ENCODE measurements at regions not wholly inside any gene's neighbourhood (a gene's known extent, or its start where the extent isn't known, plus 50 kb on each side); places are given as distances from the start of the nearest gene placed in this dataset.

- intact Hi-C loops (cut with micrococcal nuclease) = no loop called here
- DNase-seq = no peak
- H3K36me3 Mint-ChIP-seq = no peaks in the 10 kb centered on the region
- H3K4me3 ChIP-seq (ENCODE audit: low read length in 2 of 2) = no peak overlapping the region
- no peak overlapping the region for H3K27ac ChIP-seq (ENCODE audit: low read depth, low read length)
- H3K27ac Mint-ChIP-seq = no peak overlapping the region
- H3K9me3 Mint-ChIP-seq = peaks cover 0 to 24% (median 4%) of the 10 kb centered on the region in 8 donors
- no peak overlapping the region for H3K4me3 Mint-ChIP-seq
- CTCF ChIA-PET (ENCODE audit: partially characterized antibody) = no interaction called here
- POLR2A ChIA-PET (ENCODE audit: partially characterized antibody) = no interaction called here
- H3K4me1 ChIP-seq (ENCODE audit: insufficient read depth, low read length) = no peaks in the 10 kb centered on the region
- no peaks in the 10 kb centered on the region for H3K27me3 ChIP-seq (ENCODE audit: insufficient read depth, low read length)
- no peaks in the 10 kb centered on the region for H3K4me1 Mint-ChIP-seq
- no peaks in the 10 kb centered on the region for H3K36me3 ChIP-seq (ENCODE audit: insufficient read depth, low read length)
- H3K27me3 Mint-ChIP-seq = no peaks in the 10 kb centered on the region
- no peaks in the 10 kb centered on the region for H3K9me3 ChIP-seq (ENCODE audit: control insufficient read depth in 1 of 2, low read length in 2 of 2)
Measured at GRCh38 chr11:90803366-90803765, 580.5 kb upstream of the CHORDC1 start.

GRCh38 chr11:90798769-90799168 lies 575.9 kb upstream of the CHORDC1 start:
- H3K36me3 Mint-ChIP-seq = no peaks in the 10 kb centered on the region
- H3K27me3 Mint-ChIP-seq = no peaks in the 10 kb centered on the region
- H3K27ac Mint-ChIP-seq = no peak overlapping the region
- no peaks in the 10 kb centered on the region for H3K9me3 ChIP-seq (ENCODE audit: control insufficient read depth in 1 of 2, low read length in 2 of 2)
- no peak overlapping the region for H3K4me3 Mint-ChIP-seq
- H3K27ac ChIP-seq (ENCODE audit: low read depth, low read length) = no peak overlapping the region
- intact Hi-C loops (cut with micrococcal nuclease) = no loop called here
- DNase-seq = no peak
- no peaks in the 10 kb centered on the region for H3K4me1 Mint-ChIP-seq
- ChIA-PET CTCF (ENCODE audit: partially characterized antibody) (no interaction called here), POLR2A (ENCODE audit: partially characterized antibody) (no interaction called here)
- H3K27me3 ChIP-seq (ENCODE audit: insufficient read depth, low read length) = no peaks in the 10 kb centered on the region
- H3K4me1 ChIP-seq (ENCODE audit: insufficient read depth, low read length) = no peaks in the 10 kb centered on the region
- H3K36me3 ChIP-seq (ENCODE audit: insufficient read depth, low read length) = no peaks in the 10 kb centered on the region
- H3K4me3 ChIP-seq (ENCODE audit: low read length in 2 of 2) = no peak overlapping the region
- H3K9me3 Mint-ChIP-seq = peaks cover 0 to 23% (median 4%) of the 10 kb centered on the region in 8 donors

DNA sequence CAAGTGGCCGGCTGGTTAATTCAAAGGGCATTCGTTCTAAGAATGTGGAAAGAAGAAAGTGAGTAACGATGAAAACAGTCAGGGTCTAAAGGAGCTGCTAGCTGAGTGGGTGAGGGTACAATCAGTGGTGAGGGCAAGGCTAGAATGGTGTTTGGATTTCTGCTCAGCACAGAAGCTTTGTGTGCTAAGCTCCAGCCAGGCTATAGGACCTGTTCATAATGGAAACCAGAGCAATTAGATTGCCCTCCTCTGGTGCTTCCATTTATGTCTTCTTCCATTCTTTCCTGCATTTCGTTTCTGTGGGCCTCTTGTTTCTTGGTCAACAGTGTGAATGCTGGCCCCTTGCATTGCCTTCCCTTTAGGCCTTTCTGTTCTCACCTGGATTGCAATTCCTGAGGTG lies 572.9 kb upstream of the CHORDC1 start:
- no peak overlapping the region for H3K4me3 ChIP-seq (ENCODE audit: low read length in 2 of 2)
- CTCF ChIA-PET (ENCODE audit: partially characterized antibody) = no interaction called here
- Mint-ChIP-seq H3K4me1 (no peaks in the 10 kb centered on the region), H3K4me3 (no peak overlapping the region), H3K27ac (no peak overlapping the region), H3K27me3 (no peaks in the 10 kb centered on the region), H3K9me3 (peaks cover 0 to 16% (median 5%) of the 10 kb centered on the region in 8 donors), H3K36me3 (no peaks in the 10 kb centered on the region)
- POLR2A ChIA-PET (ENCODE audit: partially characterized antibody) = no interaction called here
- no peaks in the 10 kb centered on the region for H3K9me3 ChIP-seq (ENCODE audit: control insufficient read depth in 1 of 2, low read length in 2 of 2)
- no peaks in the 10 kb centered on the region for H3K4me1 ChIP-seq (ENCODE audit: insufficient read depth, low read length)
- intact Hi-C loops (cut with micrococcal nuclease) = no loop called here
- no peak overlapping the region for H3K27ac ChIP-seq (ENCODE audit: low read depth, low read length)
- H3K36me3 ChIP-seq (ENCODE audit: insufficient read depth, low read length) = no peaks in the 10 kb centered on the region
- DNase-seq = no peak
- no peaks in the 10 kb centered on the region for H3K27me3 ChIP-seq (ENCODE audit: insufficient read depth, low read length)

- intact Hi-C loops (cut with micrococcal nuclease) = no loop called here
Measured at GRCh38 chr11:90788961-90789360, 566.1 kb upstream of the CHORDC1 start.

GRCh38 chr11:90784241-90784814 lies 561.5 kb upstream of the CHORDC1 start:
- H3K27me3 ChIP-seq (ENCODE audit: insufficient read depth, low read length) = no peaks in the 10 kb centered on the region
- no peak overlapping the region for H3K4me3 Mint-ChIP-seq
- H3K9me3 Mint-ChIP-seq = peaks cover 2 to 20% (median 7%) of the 10 kb centered on the region in 8 donors
- H3K4me1 ChIP-seq (ENCODE audit: insufficient read depth, low read length) = no peaks in the 10 kb centered on the region
- no peaks in the 10 kb centered on the region for H3K36me3 ChIP-seq (ENCODE audit: insufficient read depth, low read length)
- H3K27ac Mint-ChIP-seq = no peak overlapping the region
- no peaks in the 10 kb centered on the region for H3K36me3 Mint-ChIP-seq
- H3K9me3 ChIP-seq (ENCODE audit: control insufficient read depth in 1 of 2, low read length in 2 of 2) = no peaks in the 10 kb centered on the region
- ChIA-PET POLR2A (ENCODE audit: partially characterized antibody) (no interaction called here), CTCF (ENCODE audit: partially characterized antibody) (no interaction called here)
- no peak overlapping the region for H3K4me3 ChIP-seq (ENCODE audit: low read length in 2 of 2)
- H3K27me3 Mint-ChIP-seq = no peaks in the 10 kb centered on the region
- no peak for DNase-seq
- H3K4me1 Mint-ChIP-seq = no peaks in the 10 kb centered on the region
- H3K27ac ChIP-seq (ENCODE audit: low read depth, low read length) = no peak overlapping the region
- intact Hi-C loops (cut with micrococcal nuclease) = no loop called here

More at GRCh38 chr11:90788961-90789360, 566.1 kb upstream of the CHORDC1 start:
- H3K9me3 ChIP-seq (ENCODE audit: control insufficient read depth in 1 of 2, low read length in 2 of 2) = no peaks in the 10 kb centered on the region
- Mint-ChIP-seq H3K27me3 (no peaks in the 10 kb centered on the region), H3K4me3 (no peak overlapping the region), H3K9me3 (peaks cover 2 to 22% (median 14%) of the 10 kb centered on the region in 8 donors), H3K27ac (no peak overlapping the region), H3K4me1 (no peaks in the 10 kb centered on the region), H3K36me3 (no peaks in the 10 kb centered on the region)
- no peaks in the 10 kb centered on the region for H3K27me3 ChIP-seq (ENCODE audit: insufficient read depth, low read length)
- no peak overlapping the region for H3K4me3 ChIP-seq (ENCODE audit: low read length in 2 of 2)
- POLR2A ChIA-PET (ENCODE audit: partially characterized antibody) = no interaction called here
- H3K4me1 ChIP-seq (ENCODE audit: insufficient read depth, low read length) = no peaks in the 10 kb centered on the region
- no peak overlapping the region for H3K27ac ChIP-seq (ENCODE audit: low read depth, low read length)
- CTCF ChIA-PET (ENCODE audit: partially characterized antibody) = no interaction called here
- DNase-seq = no peak
- no peaks in the 10 kb centered on the region for H3K36me3 ChIP-seq (ENCODE audit: insufficient read depth, low read length)

DNA sequence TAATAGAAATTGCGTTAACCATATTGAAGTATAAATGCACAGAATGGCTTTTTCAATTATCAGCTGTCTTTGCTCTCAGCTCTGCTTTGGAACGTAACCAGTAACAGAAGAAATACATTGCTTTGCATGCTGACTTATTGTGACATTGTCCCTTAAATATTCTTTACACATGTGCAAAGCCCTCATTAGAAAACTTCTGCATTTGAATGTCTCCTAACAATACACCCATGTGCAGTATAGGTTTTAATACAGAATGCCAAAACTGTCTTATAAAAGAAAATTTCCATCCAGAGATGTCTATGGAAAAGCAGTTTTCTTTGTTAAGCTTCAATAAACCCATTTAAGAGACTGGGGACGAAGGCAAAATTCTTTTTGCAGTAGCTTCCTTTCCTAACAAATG lies 560.3 kb upstream of the CHORDC1 start:
- no peaks in the 10 kb centered on the region for H3K36me3 Mint-ChIP-seq
- Histone ChIP-seq H3K27ac (ENCODE audit: low read depth, low read length) (no peak overlapping the region), H3K4me3 (ENCODE audit: low read length in 2 of 2) (no peak overlapping the region), H3K4me1 (ENCODE audit: insufficient read depth, low read length) (no peaks in the 10 kb centered on the region), H3K36me3 (ENCODE audit: insufficient read depth, low read length) (no peaks in the 10 kb centered on the region), H3K27me3 (ENCODE audit: insufficient read depth, low read length) (no peaks in the 10 kb centered on the region), H3K9me3 (ENCODE audit: control insufficient read depth in 1 of 2, low read length in 2 of 2) (no peaks in the 10 kb centered on the region)
- intact Hi-C loops (cut with micrococcal nuclease) = no loop called here
- DNase-seq = no peak
- peaks cover 2 to 20% (median 5%) of the 10 kb centered on the region in 8 donors for H3K9me3 Mint-ChIP-seq
- no peaks in the 10 kb centered on the region for H3K27me3 Mint-ChIP-seq
- H3K4me3 Mint-ChIP-seq = no peak overlapping the region
- ChIA-PET CTCF (ENCODE audit: partially characterized antibody) (no interaction called here), POLR2A (ENCODE audit: partially characterized antibody) (no interaction called here)
- no peak overlapping the region for H3K27ac Mint-ChIP-seq
- H3K4me1 Mint-ChIP-seq = no peaks in the 10 kb centered on the region

DNA sequence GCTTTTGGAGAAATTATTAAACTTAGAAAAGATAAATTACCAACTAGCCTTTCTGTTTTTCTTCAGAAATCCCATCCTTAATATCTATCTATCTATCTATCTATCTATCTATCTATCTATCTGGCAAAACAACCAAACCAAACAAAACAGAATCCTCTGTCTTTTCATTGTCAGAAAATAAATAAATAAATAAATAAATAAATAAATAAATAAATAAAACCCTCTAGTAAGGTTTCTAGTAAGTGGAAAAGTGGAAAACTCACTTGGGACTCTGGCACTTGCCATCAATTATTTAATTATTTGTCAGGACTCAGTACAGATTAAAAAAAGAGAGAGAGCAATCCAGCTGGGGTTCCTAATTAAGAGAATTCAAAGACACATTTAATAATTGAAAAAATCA lies 556.2 kb upstream of the CHORDC1 start:
- no peak for DNase-seq
- Mint-ChIP-seq H3K4me1 (no peaks in the 10 kb centered on the region), H3K9me3 (peaks cover 0 to 21% (median 9%) of the 10 kb centered on the region in 8 donors), H3K36me3 (no peaks in the 10 kb centered on the region), H3K27me3 (no peaks in the 10 kb centered on the region), H3K4me3 (no peak overlapping the region), H3K27ac (no peak overlapping the region)
- no peak overlapping the region for H3K27ac ChIP-seq (ENCODE audit: low read depth, low read length)
- no peaks in the 10 kb centered on the region for H3K4me1 ChIP-seq (ENCODE audit: insufficient read depth, low read length)
- no peak overlapping the region for H3K4me3 ChIP-seq (ENCODE audit: low read length in 2 of 2)
- H3K9me3 ChIP-seq (ENCODE audit: control insufficient read depth in 1 of 2, low read length in 2 of 2) = no peaks in the 10 kb centered on the region
- POLR2A ChIA-PET (ENCODE audit: partially characterized antibody) = no interaction called here
- no peaks in the 10 kb centered on the region for H3K36me3 ChIP-seq (ENCODE audit: insufficient read depth, low read length)
- intact Hi-C loops (cut with micrococcal nuclease) = no loop called here
- CTCF ChIA-PET (ENCODE audit: partially characterized antibody) = no interaction called here
- H3K27me3 ChIP-seq (ENCODE audit: insufficient read depth, low read length) = no peaks in the 10 kb centered on the region

DNA sequence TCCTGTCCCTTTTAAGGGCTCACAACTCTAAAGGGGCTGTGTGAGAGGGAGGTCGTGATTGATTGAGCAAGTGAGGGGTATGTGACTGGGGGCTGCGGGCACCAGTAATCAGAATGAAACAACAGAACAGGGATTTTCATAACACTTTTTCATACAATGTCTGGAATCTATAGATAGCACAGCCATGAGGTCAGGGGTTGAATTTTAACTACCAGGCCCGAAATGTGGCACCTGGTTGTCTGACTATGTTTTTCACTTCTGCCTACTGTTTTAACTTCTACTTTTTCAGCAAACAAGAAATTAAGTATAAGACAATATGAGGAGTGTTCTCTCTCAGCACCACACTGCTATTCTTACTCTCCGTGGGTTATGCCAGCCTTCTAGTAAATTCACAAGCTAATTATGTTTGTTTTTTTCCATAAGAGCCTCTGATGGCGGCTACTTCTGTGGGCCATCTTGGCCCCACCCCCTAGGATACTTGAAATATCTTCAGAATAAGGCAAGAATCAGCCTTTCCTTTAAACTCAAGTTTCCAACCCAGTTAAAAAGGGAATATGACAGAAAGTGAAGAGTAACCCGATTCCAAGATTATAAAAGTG lies 552.8 kb upstream of the CHORDC1 start:
- H3K27me3 ChIP-seq (ENCODE audit: insufficient read depth, low read length) = no peaks in the 10 kb centered on the region
- H3K4me1 ChIP-seq (ENCODE audit: insufficient read depth, low read length) = no peaks in the 10 kb centered on the region
- ChIA-PET CTCF (ENCODE audit: partially characterized antibody) (no interaction called here), POLR2A (ENCODE audit: partially characterized antibody) (no interaction called here)
- no peak for DNase-seq
- Mint-ChIP-seq H3K27me3 (no peaks in the 10 kb centered on the region), H3K4me1 (no peaks in the 10 kb centered on the region), H3K36me3 (no peaks in the 10 kb centered on the region), H3K4me3 (no peak overlapping the region), H3K27ac (no peak overlapping the region), H3K9me3 (peaks cover 0 to 23% (median 11%) of the 10 kb centered on the region in 8 donors)
- no peak overlapping the region for H3K4me3 ChIP-seq (ENCODE audit: low read length in 2 of 2)
- intact Hi-C loops (cut with micrococcal nuclease) = no loop called here
- H3K9me3 ChIP-seq (ENCODE audit: control insufficient read depth in 1 of 2, low read length in 2 of 2) = no peaks in the 10 kb centered on the region
- no peak overlapping the region for H3K27ac ChIP-seq (ENCODE audit: low read depth, low read length)
- no peaks in the 10 kb centered on the region for H3K36me3 ChIP-seq (ENCODE audit: insufficient read depth, low read length)
